Type B pancreatic cell (in vitro differentiated cells): ENCODE measurements at regions not wholly inside any gene's neighbourhood (a gene's known extent, or its start where the extent isn't known, plus 50 kb on each side); places are given as distances from the start of the nearest gene placed in this dataset.

Experiments used
- DNase-seq: peaks from one replicate; pipeline ENCODE4 v3.0.0; 2021; ENCODE audit warnings: mixed read lengths; ENCODE audit not compliant: unreplicated experiment; ENCODE audit errors: extremely low spot score
- H3K27ac Mint-ChIP-seq: 2 replicates; pipeline ENCODE4 v1.8.0; 2021; ENCODE audit warnings: mild to moderate bottlenecking, mixed read lengths
- H3K27me3 Mint-ChIP-seq: 2 replicates; pipeline ENCODE4 v1.8.0; 2021; ENCODE audit warnings: mixed read lengths
- H3K36me3 Mint-ChIP-seq: 2 replicates; pipeline ENCODE4 v1.8.0; 2021; ENCODE audit warnings: mixed read lengths
- H3K4me1 Mint-ChIP-seq: one replicate; pipeline ENCODE4 v1.8.0; 2021; ENCODE audit warnings: mixed read lengths; ENCODE audit not compliant: unreplicated experiment
- H3K4me3 Mint-ChIP-seq: 2 replicates; pipeline ENCODE4 v1.8.0; 2021; ENCODE audit warnings: mild to moderate bottlenecking, mixed read lengths
- H3K9me3 Mint-ChIP-seq: 2 replicates; pipeline ENCODE4 v1.8.0; 2021; ENCODE audit warnings: mixed read lengths
- TF ChIP-seq, protein P1 (sequence below): fragments of 200-600 bp; sonication (generic); conservative IDR thresholded peaks from 2 replicates; pipeline ENCODE4 v1.5.0; 2021; ENCODE audit warnings: antibody characterized with exemption, mild to moderate bottlenecking

- TF ChIP-seq, protein P1, sequence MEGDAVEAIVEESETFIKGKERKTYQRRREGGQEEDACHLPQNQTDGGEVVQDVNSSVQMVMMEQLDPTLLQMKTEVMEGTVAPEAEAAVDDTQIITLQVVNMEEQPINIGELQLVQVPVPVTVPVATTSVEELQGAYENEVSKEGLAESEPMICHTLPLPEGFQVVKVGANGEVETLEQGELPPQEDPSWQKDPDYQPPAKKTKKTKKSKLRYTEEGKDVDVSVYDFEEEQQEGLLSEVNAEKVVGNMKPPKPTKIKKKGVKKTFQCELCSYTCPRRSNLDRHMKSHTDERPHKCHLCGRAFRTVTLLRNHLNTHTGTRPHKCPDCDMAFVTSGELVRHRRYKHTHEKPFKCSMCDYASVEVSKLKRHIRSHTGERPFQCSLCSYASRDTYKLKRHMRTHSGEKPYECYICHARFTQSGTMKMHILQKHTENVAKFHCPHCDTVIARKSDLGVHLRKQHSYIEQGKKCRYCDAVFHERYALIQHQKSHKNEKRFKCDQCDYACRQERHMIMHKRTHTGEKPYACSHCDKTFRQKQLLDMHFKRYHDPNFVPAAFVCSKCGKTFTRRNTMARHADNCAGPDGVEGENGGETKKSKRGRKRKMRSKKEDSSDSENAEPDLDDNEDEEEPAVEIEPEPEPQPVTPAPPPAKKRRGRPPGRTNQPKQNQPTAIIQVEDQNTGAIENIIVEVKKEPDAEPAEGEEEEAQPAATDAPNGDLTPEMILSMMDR, result no peak
- no peak for DNase-seq
- H3K4me3 Mint-ChIP-seq, result no peak overlapping the region
- H3K36me3 Mint-ChIP-seq, result peaks cover 8% of the 10 kb centered on the region
- peaks cover 36% of the 10 kb centered on the region for H3K4me1 Mint-ChIP-seq
- peaks cover 13% of the 10 kb centered on the region for H3K27me3 Mint-ChIP-seq
- H3K9me3 Mint-ChIP-seq, result peaks cover 2% of the 10 kb centered on the region
- no peak overlapping the region for H3K27ac Mint-ChIP-seq
Measured at GRCh38 chr17:72359274-72359673, 238.5 kb downstream of the SOX9 start.

DNA sequence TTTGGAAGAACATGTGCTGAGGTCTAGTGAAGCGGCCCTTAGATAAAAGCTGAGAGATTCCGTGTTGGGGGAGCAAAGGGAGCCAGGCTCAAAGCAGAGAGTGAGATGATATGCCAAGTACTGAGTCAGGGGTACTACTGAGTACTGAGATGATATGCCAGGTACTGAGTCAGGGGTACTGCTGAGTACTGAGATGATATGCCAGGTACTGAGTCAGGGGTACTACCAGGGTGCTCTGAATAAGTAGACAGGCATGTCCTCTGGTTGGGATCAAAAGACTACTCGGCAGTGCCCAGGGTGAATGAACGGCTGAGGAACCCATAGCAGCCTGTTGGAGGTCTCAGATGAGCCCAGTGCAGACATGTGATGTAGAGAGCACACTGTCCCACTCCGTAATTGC, 239.0 kb downstream of the SOX9 start:
- TF ChIP-seq, protein P1, result no peak

DNA sequence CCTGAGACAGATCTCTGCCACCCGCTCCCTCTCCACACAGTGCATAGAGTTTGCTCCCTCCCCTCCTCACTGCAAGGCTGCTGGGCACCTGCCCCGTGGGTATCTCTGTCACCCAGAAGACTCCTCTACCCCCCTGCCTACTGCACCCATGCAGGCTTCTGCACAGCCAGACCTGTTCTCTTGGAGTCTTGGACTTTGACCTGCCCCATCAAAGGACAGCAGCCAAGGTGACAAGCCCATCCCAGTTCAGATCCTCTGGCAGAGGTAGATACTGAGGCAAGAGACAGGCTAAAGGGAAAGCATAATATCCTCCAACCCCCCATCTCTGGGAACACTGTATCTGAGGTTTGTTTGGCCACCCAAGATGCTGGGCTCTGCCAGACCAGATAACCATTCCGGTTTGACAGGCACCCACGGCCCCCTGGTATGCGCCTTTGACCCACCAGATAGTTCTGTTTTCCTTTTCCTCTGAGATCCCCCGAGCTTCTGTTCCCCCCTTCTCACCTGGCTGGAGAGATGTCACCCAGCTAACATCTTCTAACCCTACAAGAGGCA, 239.6 kb downstream of the SOX9 start:
- H3K4me3 Mint-ChIP-seq, result peak overlapping the region; percentile 2
- peaks cover 8% of the 10 kb centered on the region for H3K36me3 Mint-ChIP-seq
- no peaks in the 10 kb centered on the region for H3K9me3 Mint-ChIP-seq
- peaks cover 36% of the 10 kb centered on the region for H3K4me1 Mint-ChIP-seq
- TF ChIP-seq, protein P1, result no peak
- no peak overlapping the region for H3K27ac Mint-ChIP-seq
- no peak for DNase-seq
- H3K27me3 Mint-ChIP-seq, result peaks cover 13% of the 10 kb centered on the region

More for the DNA sequence above, 239.0 kb downstream of the SOX9 start:
- Mint-ChIP-seq H3K27ac (no peak overlapping the region), H3K36me3 (peaks cover 8% of the 10 kb centered on the region), H3K4me3 (no peak overlapping the region), H3K9me3 (no peaks in the 10 kb centered on the region), H3K4me1 (peaks cover 36% of the 10 kb centered on the region), H3K27me3 (peaks cover 13% of the 10 kb centered on the region)
- DNase-seq, result no peak

DNA sequence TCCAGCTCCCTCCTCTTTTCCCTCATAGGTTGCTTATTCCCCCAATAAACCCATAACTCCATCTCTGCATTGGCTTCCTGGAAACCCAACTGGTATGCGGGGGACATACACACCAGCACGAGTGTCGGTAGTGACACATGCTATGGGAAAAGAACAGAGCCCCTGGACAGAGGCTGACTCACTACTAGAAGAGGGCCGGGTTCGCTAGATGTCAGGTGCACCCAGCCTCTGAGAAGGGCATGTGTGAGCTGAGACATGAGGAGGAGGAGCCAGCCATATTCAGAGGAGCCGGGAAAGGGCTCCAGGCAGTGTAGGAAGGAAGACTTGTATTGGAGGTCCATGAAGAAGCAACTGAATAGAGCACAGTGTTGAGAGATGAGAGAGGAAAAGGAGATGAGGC, 241.1 kb downstream of the SOX9 start:
- H3K27me3 Mint-ChIP-seq, result peaks cover 13% of the 10 kb centered on the region
- H3K27ac Mint-ChIP-seq, result peak overlapping the region; percentile 9
- TF ChIP-seq, protein P1, result no peak
- peaks cover 8% of the 10 kb centered on the region for H3K36me3 Mint-ChIP-seq
- DNase-seq, result no peak
- peak overlapping the region; percentile 3 for H3K4me3 Mint-ChIP-seq
- H3K4me1 Mint-ChIP-seq, result peaks cover 46% of the 10 kb centered on the region
- no peaks in the 10 kb centered on the region for H3K9me3 Mint-ChIP-seq

DNA sequence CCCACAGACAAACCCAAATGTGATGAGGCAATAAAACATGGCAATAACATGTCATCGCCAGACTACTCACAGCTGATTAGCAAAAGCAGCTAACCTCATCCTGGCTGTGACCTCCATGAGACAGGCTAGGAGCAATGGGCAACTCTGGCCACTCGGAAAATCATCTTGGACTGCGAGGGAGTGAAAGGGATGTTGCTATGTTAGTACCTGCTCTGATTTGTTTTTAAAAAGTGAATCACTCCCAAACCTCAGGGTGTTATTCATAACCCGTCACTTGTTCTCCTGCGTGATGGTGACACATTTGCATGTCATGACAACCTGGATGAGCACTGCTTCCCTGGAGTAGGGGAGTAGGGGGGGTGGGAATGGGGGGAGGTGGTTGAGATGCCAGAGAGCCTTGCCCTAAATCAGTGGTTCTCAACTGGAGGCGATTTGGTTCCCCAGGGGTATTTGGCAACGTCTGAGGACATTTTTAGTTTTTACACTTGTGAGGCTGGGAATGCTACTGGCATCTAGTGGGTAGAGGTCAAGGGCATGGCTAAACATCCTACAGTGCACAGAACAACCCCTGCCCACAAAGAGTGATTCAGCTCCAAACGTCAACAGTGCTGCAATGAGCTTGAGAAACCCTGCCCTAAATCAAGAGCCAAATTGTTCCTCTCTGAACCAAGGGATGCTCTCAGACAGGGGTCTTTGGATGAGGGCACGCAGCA, 241.7 kb downstream of the SOX9 start:
- TF ChIP-seq, protein P1, result no peak
- Mint-ChIP-seq H3K9me3 (no peaks in the 10 kb centered on the region), H3K4me1 (peaks cover 46% of the 10 kb centered on the region), H3K4me3 (no peak overlapping the region), H3K36me3 (peaks cover 8% of the 10 kb centered on the region), H3K27me3 (peaks cover 13% of the 10 kb centered on the region), H3K27ac (no peak overlapping the region)
- no peak for DNase-seq
